Mucosa of rectum (tissue), 2 donors: ENCODE measurements at regions not wholly inside any gene's neighbourhood (a gene's known extent, or its start where the extent isn't known, plus 50 kb on each side); places are given as distances from the start of the nearest gene placed in this dataset.
"Not testable (repeated sequence)": the region's sequence is repeated elsewhere in the genome, so short reads cannot be mapped to it uniquely, and the experiment has no call there.

Experiments used
- H3K27ac ChIP-seq, 2 donors: one replicate each; pipeline ENCODE4 v1.7.0; 2013; ENCODE audit warnings: inconsistent platforms in 2 of 2, low read depth in 2 of 2, low read length in 2 of 2
- H3K27me3 ChIP-seq, 2 donors: one replicate each; pipeline ENCODE4 v1.7.0; 2013; ENCODE audit warnings: low read length in 2 of 2; ENCODE audit not compliant: control insufficient read depth in 2 of 2, insufficient read depth in 2 of 2
- H3K36me3 ChIP-seq, 2 donors: one replicate each; pipeline ENCODE4 v1.7.0; 2013; ENCODE audit warnings: low read length in 2 of 2; ENCODE audit not compliant: control insufficient read depth in 2 of 2, insufficient read depth in 2 of 2
- H3K4me1 ChIP-seq, 2 donors: one replicate each; pipeline ENCODE4 v1.7.0; 2013; ENCODE audit warnings: low read length in 2 of 2, mild to moderate bottlenecking in 1 of 2; ENCODE audit not compliant: control insufficient read depth in 2 of 2, insufficient read depth in 2 of 2
- H3K4me3 ChIP-seq, 2 donors: one replicate each; pipeline ENCODE4 v1.7.0; 2013; ENCODE audit warnings: low read length in 2 of 2
- H3K9ac ChIP-seq, 2 donors: one replicate each; pipeline ENCODE4 v1.7.0; 2013; ENCODE audit warnings: low read length in 2 of 2, low read depth in 1 of 2, mild to moderate bottlenecking in 1 of 2
- H3K9me3 ChIP-seq, 2 donors: one replicate each; pipeline ENCODE4 v1.7.0; 2013; ENCODE audit warnings: low read length in 2 of 2; ENCODE audit not compliant: control insufficient read depth in 2 of 2
- donor health status: healthy.
- donor health status: Normal muscosa, but diverticular disease.

GRCh38 chr12:108424816-108425215, 85.7 kb upstream of the CMKLR1 start:
- Histone ChIP-seq H3K4me1 (no peaks in the 10 kb centered on the region), H3K27ac (no peak overlapping the region), H3K9me3 (no peaks in the 10 kb centered on the region), H3K36me3 (no peaks in the 10 kb centered on the region), H3K27me3 (peaks cover 0 to 2% of the 10 kb centered on the region in 2 donors), H3K4me3 (no peak overlapping the region), H3K9ac (no peak overlapping the region)

- Histone ChIP-seq H3K27me3 (peaks cover 0 to 2% of the 10 kb centered on the region in 2 donors), H3K27ac (no peak overlapping the region), H3K4me3 (no peak overlapping the region)
Observed at GRCh38 chr12:108424026-108424425, 84.9 kb upstream of the CMKLR1 start.

GRCh38 chr12:108423486-108423885, 84.4 kb upstream of the CMKLR1 start:
- Histone ChIP-seq H3K4me1 (no peaks in the 10 kb centered on the region), H3K36me3 (no peaks in the 10 kb centered on the region), H3K27me3 (peaks cover 0 to 2% of the 10 kb centered on the region in 2 donors), H3K9me3 (no peaks in the 10 kb centered on the region), H3K9ac (no peak overlapping the region), H3K4me3 (no peak overlapping the region), H3K27ac (no peak overlapping the region)

More at GRCh38 chr12:108424026-108424425, 84.9 kb upstream of the CMKLR1 start:
- H3K4me1 ChIP-seq: no peaks in the 10 kb centered on the region
- no peaks in the 10 kb centered on the region for H3K36me3 ChIP-seq
- H3K9me3 ChIP-seq: no peaks in the 10 kb centered on the region
- no peak overlapping the region for H3K9ac ChIP-seq

- not testable (repeated sequence) for H3K9ac ChIP-seq, H3K9me3 ChIP-seq, H3K4me1 ChIP-seq, H3K27me3 ChIP-seq, H3K36me3 ChIP-seq, H3K27ac ChIP-seq, H3K4me3 ChIP-seq
Observed at GRCh38 chr12:108421082-108421481, 82.0 kb upstream of the CMKLR1 start.

- H3K4me1 ChIP-seq, H3K9me3 ChIP-seq, H3K36me3 ChIP-seq, H3K27ac ChIP-seq, H3K9ac ChIP-seq, H3K27me3 ChIP-seq, H3K4me3 ChIP-seq: not testable (repeated sequence)
Observed at GRCh38 chr12:108420421-108420820, 81.3 kb upstream of the CMKLR1 start.

- Histone ChIP-seq H3K9ac (no peak overlapping the region), H3K4me1 (no peaks in the 10 kb centered on the region), H3K27ac (no peak overlapping the region), H3K27me3 (no peaks in the 10 kb centered on the region), H3K4me3 (no peak overlapping the region), H3K9me3 (no peaks in the 10 kb centered on the region), H3K36me3 (no peaks in the 10 kb centered on the region)
Observed at GRCh38 chr12:108419949-108420348, 80.8 kb upstream of the CMKLR1 start.

- H3K27me3 ChIP-seq: no peaks in the 10 kb centered on the region
- H3K36me3 ChIP-seq: no peaks in the 10 kb centered on the region
- H3K4me1 ChIP-seq: no peaks in the 10 kb centered on the region
- no peak overlapping the region for H3K27ac ChIP-seq
- H3K9ac ChIP-seq: no peak overlapping the region
- no peaks in the 10 kb centered on the region for H3K9me3 ChIP-seq
- no peak overlapping the region for H3K4me3 ChIP-seq
Observed at GRCh38 chr12:108418164-108418890, 79.2 kb upstream of the CMKLR1 start.

- H3K9ac ChIP-seq: no peak overlapping the region
- H3K27ac ChIP-seq: no peak overlapping the region
- H3K27me3 ChIP-seq: no peaks in the 10 kb centered on the region
- no peaks in the 10 kb centered on the region for H3K4me1 ChIP-seq
- H3K36me3 ChIP-seq: no peaks in the 10 kb centered on the region
- H3K9me3 ChIP-seq: no peaks in the 10 kb centered on the region
- no peak overlapping the region for H3K4me3 ChIP-seq
Observed at GRCh38 chr12:108414021-108414420, 74.9 kb upstream of the CMKLR1 start.

- Histone ChIP-seq H3K27ac (no peak overlapping the region), H3K36me3 (no peaks in the 10 kb centered on the region), H3K4me1 (no peaks in the 10 kb centered on the region), H3K27me3 (no peaks in the 10 kb centered on the region), H3K4me3 (no peak overlapping the region), H3K9ac (no peak overlapping the region), H3K9me3 (no peaks in the 10 kb centered on the region)
Observed at GRCh38 chr12:108410689-108411088, 71.6 kb upstream of the CMKLR1 start.

- Histone ChIP-seq H3K4me1 (no peaks in the 10 kb centered on the region), H3K27ac (no peak overlapping the region), H3K4me3 (no peak overlapping the region)
Observed at GRCh38 chr12:108409481-108409880, 70.4 kb upstream of the CMKLR1 start.

More at GRCh38 chr12:108409481-108409880, 70.4 kb upstream of the CMKLR1 start:
- Histone ChIP-seq H3K9me3 (no peaks in the 10 kb centered on the region), H3K27me3 (no peaks in the 10 kb centered on the region), H3K9ac (no peak overlapping the region), H3K36me3 (no peaks in the 10 kb centered on the region)
